HepG2 (cell line): ENCODE measurements at regions not wholly inside any gene's neighbourhood (a gene's known extent, or its start where the extent isn't known, plus 50 kb on each side); places are given as distances from the start of the nearest gene placed in this dataset.

Source experiments
- ATAC-seq: fragments of 200-7000 bp; cut with Tn5 transposase; 3 replicates; pipeline ENCODE4 v1.9.1; 2020; ENCODE audit warnings: mild to moderate bottlenecking, moderate library complexity
- BruUV-seq: library from RNA; stranded (reverse); fragments of 400-500 nt; replicated peaks from 2 replicates; lab custom pipeline; 2021; lab: Mats Ljungman, UMichigan
- CTCF ChIA-PET: fragments of 300-600 bp; formaldehyde crosslinking; extraction: SDS; loops from one replicate; lab custom pipeline; 2021; ENCODE audit warnings: low total read pairs, inconsistent platforms, low intra/inter-chr PET ratio; lab: Yijun Ruan, JAX
- POLR2A ChIA-PET: fragments of 350-600 bp; sonication (Branson Sonifier 250); formaldehyde crosslinking; loops from one replicate; lab custom pipeline; 2020; ENCODE audit warnings: antibody characterized with exemption, inconsistent platforms; lab: Yijun Ruan, JAX
- DNase-seq: peaks from one replicate; pipeline ENCODE4 v3.0.0-alpha.2; 2015; ENCODE audit warnings: low spot score
- FAIRE-seq: peaks from 3 replicates; lab custom pipeline; 2011; peaks lifted over from hg19 to GRCh38; lab: Jason Lieb, UNC
- H2AFZ ChIP-seq: one replicate; pipeline ENCODE4 v1.6.1; 2011; ENCODE audit warnings: low read length, inconsistent platforms
- H3K27ac ChIP-seq: fragments of 300-600 bp; 3 replicates; pipeline ENCODE4 v1.8.0; 2011; ENCODE audit warnings: mixed run types, mild to moderate bottlenecking, mixed read lengths, low read length, inconsistent platforms; ENCODE audit not compliant: insufficient read depth; ENCODE audit errors: extremely low read length
- H3K27me3 ChIP-seq, 2 experiments: fragments of 200-600 bp in 1 of 2; 2 replicates in 1 of 2; 3 replicates in 1 of 2; pipeline versions ENCODE4 v1.6.0 to v1.8.0; 2011; ENCODE audit warnings: low read length in 2 of 2, mild to moderate bottlenecking in 2 of 2, moderate library complexity in 2 of 2, inconsistent platforms in 1 of 2; ENCODE audit not compliant: insufficient read depth in 2 of 2, control insufficient read depth in 1 of 2
- H3K36me3 ChIP-seq, 2 experiments: fragments of 200-600 bp in 1 of 2; replicated peaks in 1 of 2; 2 replicates in 1 of 2; 3 replicates in 1 of 2; pipeline versions ENCODE4 v1.5.1 to v1.8.0; 2011; ENCODE audit warnings: low read length in 2 of 2, inconsistent platforms in 1 of 2; ENCODE audit not compliant: insufficient read depth in 2 of 2, control insufficient read depth in 1 of 2
- H3K4me1 ChIP-seq: 2 replicates; pipeline ENCODE4 v1.5.1; 2012; ENCODE audit warnings: low read length, inconsistent platforms; ENCODE audit not compliant: insufficient read depth
- H3K4me2 ChIP-seq: 2 replicates; pipeline ENCODE4 v1.6.0; 2011; ENCODE audit warnings: low read depth, low read length, inconsistent platforms
- H3K4me3 ChIP-seq, 3 experiments: fragments of 200-600 bp in 1 of 3; sonication (generic), shearing (Covaris generic) in 1 of 3; replicated peaks in 1 of 3; 2 replicates each; pipeline ENCODE4 v1.5.1; 2011 to 2016; ENCODE audit warnings: low read length in 3 of 3, inconsistent platforms in 2 of 3, low read depth in 2 of 3, mild to moderate bottlenecking in 2 of 3, control low read depth in 1 of 3, mixed read lengths in 1 of 3; ENCODE audit not compliant: insufficient read depth in 1 of 3
- H3K79me2 ChIP-seq: one replicate; pipeline ENCODE4 v1.6.1; 2011; ENCODE audit warnings: low read length, inconsistent platforms; ENCODE audit not compliant: insufficient read depth
- H3K9ac ChIP-seq: 2 replicates; pipeline ENCODE4 v1.6.0; 2011; ENCODE audit warnings: mild to moderate bottlenecking, low read depth, low read length, inconsistent platforms; ENCODE audit not compliant: insufficient read depth
- H3K9me3 ChIP-seq: 2 replicates; pipeline ENCODE4 v1.5.1; 2012; ENCODE audit warnings: mild to moderate bottlenecking, low read length
- H4K20me1 ChIP-seq: 2 replicates; pipeline ENCODE4 v1.6.0; 2011; ENCODE audit warnings: inconsistent platforms, mild to moderate bottlenecking, low read length, moderate library complexity; ENCODE audit not compliant: insufficient read depth
- CBFB ChIP-seq: sonication (generic); formaldehyde crosslinking; IDR thresholded peaks from 2 replicates; pipeline ENCODE4 v1.4.0; 2020; ENCODE audit warnings: missing genetic modification reagents
- EP300 ChIP-seq, 3 experiments: sonication (generic) in 1 of 3; formaldehyde crosslinking in 1 of 3; IDR thresholded peaks; 2 replicates each; pipeline versions ENCODE4 v1.5.1 to v1.6.1; 2011 to 2020; ENCODE audit warnings: low read depth in 2 of 3, low read length in 2 of 3, borderline replicate concordance in 1 of 3, improper control_type of control experiment in 1 of 3, mild to moderate bottlenecking in 1 of 3, missing genetic modification reagents in 1 of 3, moderate library complexity in 1 of 3
- FOXA1 ChIP-seq, 2 experiments: fragments of 450-650 bp in 1 of 2; sonication (generic) in 1 of 2; formaldehyde crosslinking in 1 of 2; IDR thresholded peaks; 2 replicates each; pipeline versions ENCODE4 v1.4.0 to v1.6.1; 2016 to 2020; ENCODE audit warnings: missing genetic modification reagents in 1 of 2
- HMG20A ChIP-seq: IDR thresholded peaks from 2 replicates; pipeline ENCODE4 v1.6.1; 2016; ENCODE audit warnings: borderline replicate concordance
- JUND ChIP-seq: sonication (generic); formaldehyde crosslinking; IDR thresholded peaks from 2 replicates; pipeline ENCODE4 v1.8.0; 2022; ENCODE audit warnings: mild to moderate bottlenecking, missing genetic modification reagents
- MED1 ChIP-seq: sonication (generic); formaldehyde crosslinking; IDR thresholded peaks from 2 replicates; pipeline ENCODE4 v1.4.0; 2020; ENCODE audit warnings: missing genetic modification reagents
- NFYC ChIP-seq: IDR thresholded peaks from 2 replicates; pipeline ENCODE4 v1.6.1; 2016; ENCODE audit warnings: missing genetic modification reagents, missing compliant biosample characterization
- NR2F1 ChIP-seq, 2 experiments: fragments of 450-650 bp in 1 of 2; formaldehyde crosslinking in 1 of 2; IDR thresholded peaks; 2 replicates each; pipeline versions ENCODE4 v1.5.0 to v1.6.1; 2016 to 2020; ENCODE audit warnings: mild to moderate bottlenecking in 1 of 2, missing compliant biosample characterization in 1 of 2, missing genetic modification reagents in 1 of 2, moderate library complexity in 1 of 2
- SMAD3 ChIP-seq: sonication (generic); formaldehyde crosslinking; IDR thresholded peaks from 2 replicates; pipeline ENCODE4 v1.4.0; 2020; ENCODE audit warnings: missing genetic modification reagents
- SOX6 ChIP-seq, 2 experiments: fragments of 450-650 bp in 1 of 2; sonication (generic) in 1 of 2; formaldehyde crosslinking in 1 of 2; IDR thresholded peaks; 2 replicates each; pipeline versions ENCODE4 v1.4.0 to v1.6.1; 2017 to 2020; ENCODE audit warnings: antibody characterized with exemption in 1 of 2, mild to moderate bottlenecking in 1 of 2, missing genetic modification reagents in 1 of 2
- TCF7 ChIP-seq: sonication (generic); IDR thresholded peaks from 2 replicates; pipeline ENCODE4 v1.6.1; 2016; ENCODE audit warnings: antibody characterized with exemption, low read depth
- TMF1 ChIP-seq: sonication (generic); formaldehyde crosslinking; IDR thresholded peaks from 2 replicates; pipeline ENCODE4 v1.8.1; 2022; ENCODE audit warnings: low read depth, missing genetic modification reagents
- ZNF337 ChIP-seq: sonication (generic); formaldehyde crosslinking; IDR thresholded peaks from 2 replicates; pipeline ENCODE4 v1.5.1; 2020; ENCODE audit warnings: missing genetic modification reagents, low read depth, mild to moderate bottlenecking, borderline replicate concordance
- ZNF724P ChIP-seq: sonication (generic); formaldehyde crosslinking; IDR thresholded peaks from 2 replicates; pipeline ENCODE4 v1.8.0; 2022; ENCODE audit warnings: missing genetic modification reagents, borderline replicate concordance
- WGBS: methylation state at CpG from one replicate; pipeline ENCODE4 v1.1.6; 2017; ENCODE audit warnings: low lambda C conversion rate; 5-methylcytosine and 5-hydroxymethylcytosine counted together
- in situ Hi-C: cut with HindIII; loops from 2 replicates; pipeline ENCODE4 v1.10.0; 2017; ENCODE audit warnings: low pct_unique_long_range_greater_than_20kb; ENCODE audit not compliant: extremely low pct_ligation_motif_present
- intact Hi-C: fragments of 100-400 bp; cut with micrococcal nuclease; formaldehyde crosslinking; loops from one replicate; pipeline ENCODE4 v1.10.0; 2022; ENCODE audit not compliant: unreplicated experiment
- TF ChIP-seq, protein P1 (sequence below): sonication (generic); formaldehyde crosslinking; IDR thresholded peaks from 2 replicates; pipeline ENCODE4 v1.4.0; 2020; ENCODE audit warnings: missing genetic modification reagents, borderline replicate concordance
- TF ChIP-seq, protein P2 (sequence below): sonication (generic); formaldehyde crosslinking; IDR thresholded peaks from 2 replicates; pipeline ENCODE4 v1.4.0; 2020; ENCODE audit warnings: missing genetic modification reagents
- TF ChIP-seq, protein P3 (sequence below): IDR thresholded peaks from 2 replicates; pipeline ENCODE4 v1.6.1; 2012; ENCODE audit warnings: low read depth, low read length, improper control_type of control experiment

DNA sequence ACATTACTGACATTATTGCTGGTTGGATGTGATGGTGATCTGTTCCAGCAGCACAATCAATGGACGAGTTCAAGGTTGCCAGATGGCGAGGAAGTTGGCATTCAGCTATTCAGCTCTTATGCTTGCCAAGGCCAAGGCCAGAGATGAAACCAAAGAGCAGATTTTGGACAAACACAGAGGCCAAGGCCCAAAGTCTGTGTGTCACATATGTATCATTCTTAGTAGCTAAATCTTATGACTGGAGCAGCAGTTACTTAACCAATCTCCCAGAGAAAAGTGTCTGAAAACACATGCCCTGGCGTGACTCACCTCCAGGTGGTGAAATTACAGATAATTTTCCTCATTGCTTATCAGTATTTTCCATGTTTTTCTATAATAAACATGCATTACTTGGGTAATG lies 189.0 kb upstream of the EGFLAM start (continued):
- TF ChIP-seq, protein P1, sequence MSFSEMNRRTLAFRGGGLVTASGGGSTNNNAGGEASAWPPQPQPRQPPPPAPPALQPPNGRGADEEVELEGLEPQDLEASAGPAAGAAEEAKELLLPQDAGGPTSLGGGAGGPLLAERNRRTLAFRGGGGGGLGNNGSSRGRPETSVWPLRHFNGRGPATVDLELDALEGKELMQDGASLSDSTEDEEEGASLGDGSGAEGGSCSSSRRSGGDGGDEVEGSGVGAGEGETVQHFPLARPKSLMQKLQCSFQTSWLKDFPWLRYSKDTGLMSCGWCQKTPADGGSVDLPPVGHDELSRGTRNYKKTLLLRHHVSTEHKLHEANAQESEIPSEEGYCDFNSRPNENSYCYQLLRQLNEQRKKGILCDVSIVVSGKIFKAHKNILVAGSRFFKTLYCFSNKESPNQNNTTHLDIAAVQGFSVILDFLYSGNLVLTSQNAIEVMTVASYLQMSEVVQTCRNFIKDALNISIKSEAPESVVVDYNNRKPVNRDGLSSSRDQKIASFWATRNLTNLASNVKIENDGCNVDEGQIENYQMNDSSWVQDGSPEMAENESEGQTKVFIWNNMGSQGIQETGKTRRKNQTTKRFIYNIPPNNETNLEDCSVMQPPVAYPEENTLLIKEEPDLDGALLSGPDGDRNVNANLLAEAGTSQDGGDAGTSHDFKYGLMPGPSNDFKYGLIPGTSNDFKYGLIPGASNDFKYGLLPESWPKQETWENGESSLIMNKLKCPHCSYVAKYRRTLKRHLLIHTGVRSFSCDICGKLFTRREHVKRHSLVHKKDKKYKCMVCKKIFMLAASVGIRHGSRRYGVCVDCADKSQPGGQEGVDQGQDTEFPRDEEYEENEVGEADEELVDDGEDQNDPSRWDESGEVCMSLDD: 0 out of 2 replicates have a peak, but pooled peaks have one; percentile 28
- TF ChIP-seq, all 625 proteins: peak for 65

DNA sequence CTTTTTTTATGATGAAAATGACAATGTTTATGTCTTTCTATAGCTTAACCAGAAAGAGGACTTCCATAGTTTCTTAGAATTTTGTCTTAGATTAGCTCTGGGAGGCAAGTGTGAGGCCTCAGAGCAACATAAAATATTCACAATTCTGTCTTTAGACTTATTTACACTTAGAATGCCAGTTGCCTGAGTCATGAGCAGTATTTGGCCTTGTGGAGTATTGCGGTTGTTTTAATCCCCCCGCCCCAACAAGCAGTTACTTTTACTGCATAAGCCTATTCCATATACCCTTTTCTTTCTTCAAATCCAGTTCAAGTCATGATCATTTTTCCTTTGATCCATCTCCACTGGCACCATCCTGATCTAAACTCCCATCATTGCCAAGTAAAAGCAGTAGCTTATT lies 198.0 kb upstream of the EGFLAM start:
- Histone ChIP-seq H2AFZ (no peak overlapping the region), H3K4me1 (peaks cover 35% of the 10 kb centered on the region), H3K27me3 (no peaks in the 10 kb centered on the region), H3K4me3 (peak overlapping the region in 1 of 3 experiments; percentile 35; a peak in 1 of 6 replicates), H3K9ac (peak overlapping the region; percentile 47), H3K36me3 (no peaks in the 10 kb centered on the region), H3K79me2 (no peaks in the 10 kb centered on the region), H3K9me3 (no peaks in the 10 kb centered on the region), H4K20me1 (no peaks in the 10 kb centered on the region), H3K27ac (peak overlapping the region; percentile 44), H3K4me2 (peak overlapping the region; percentile 50)
- intact Hi-C loops (loop anchor here (5.0 kb wide), 1 partner anchor 42 kb away; no protein-coding TSS in a partner anchor), in situ Hi-C loops (no loop called here)
- WGBS: 24% methylated on average over 2 of the region's 2 CpGs
- CTCF ChIA-PET: interaction anchor here (1.2 kb wide), 1 partner anchor 133 kb away, joined by 3 read pairs; no protein-coding TSS in a partner anchor
- no TSS peak for BruUV-seq
- POLR2A ChIA-PET: interaction anchor here (1.0 to 1.7 kb wide), 3 partner anchors 9 to 88 kb away, joined by 3 to 8 read pairs (median 6); no protein-coding TSS in a partner anchor
- peak; percentile 84 for ATAC-seq
- peak; percentile 80 for DNase-seq
- FAIRE-seq: no peak
- TF ChIP-seq JUND (CRISPR knock-in tag): peak; percentile 85
- peak; percentile 64; the same call in 1 of the 2 replicates for TF ChIP-seq HMG20A (CRISPR knock-in tag)
- TF ChIP-seq FOXA1 (IDR thresholded peaks at IDR 0.05): no peak
- TF ChIP-seq FOXA1 (CRISPR knock-in tag; IDR thresholded peaks at IDR 0.05): peak; percentile 78
- TF ChIP-seq NR2F1 (CRISPR knock-in tag; IDR thresholded peaks at IDR 0.05): 0 out of 4 replicates have a peak, but pooled peaks of 1 of the 2 experiments have one; percentile 32
- no peak for TF ChIP-seq SOX6 (IDR thresholded peaks at IDR 0.05)
- TF ChIP-seq SOX6 (CRISPR knock-in tag; IDR thresholded peaks at IDR 0.05): peak; percentile 28; the same call in 1 of the 2 replicates
- no peak for TF ChIP-seq ZNF724P (CRISPR knock-in tag)
- TF ChIP-seq NFYC (CRISPR knock-in tag): no peak
- TF ChIP-seq ZNF337: no peak
- TF ChIP-seq SMAD3: 0 out of 2 replicates have a peak, but pooled peaks have one; percentile 33
- peak in 1 of 2 experiments; percentile 77; a peak in 2 of 4 replicates for TF ChIP-seq EP300 (IDR thresholded peaks at IDR 0.05; ENCODE audit: low read depth in 2 of 2, low read length in 2 of 2)
- no peak for TF ChIP-seq EP300 (CRISPR knock-in tag; IDR thresholded peaks at IDR 0.05; ENCODE audit: borderline replicate concordance)
- TF ChIP-seq CBFB (CRISPR knock-in tag): 0 out of 2 replicates have a peak, but pooled peaks have one; percentile 50
- TF ChIP-seq, protein P2, sequence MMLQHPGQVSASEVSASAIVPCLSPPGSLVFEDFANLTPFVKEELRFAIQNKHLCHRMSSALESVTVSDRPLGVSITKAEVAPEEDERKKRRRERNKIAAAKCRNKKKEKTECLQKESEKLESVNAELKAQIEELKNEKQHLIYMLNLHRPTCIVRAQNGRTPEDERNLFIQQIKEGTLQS (CRISPR knock-in tag): peak; percentile 83
- TF ChIP-seq TMF1 (CRISPR knock-in tag): no peak
- peak; percentile 51; the same call in 1 of the 2 replicates for TF ChIP-seq TCF7
- TF ChIP-seq, protein P3, sequence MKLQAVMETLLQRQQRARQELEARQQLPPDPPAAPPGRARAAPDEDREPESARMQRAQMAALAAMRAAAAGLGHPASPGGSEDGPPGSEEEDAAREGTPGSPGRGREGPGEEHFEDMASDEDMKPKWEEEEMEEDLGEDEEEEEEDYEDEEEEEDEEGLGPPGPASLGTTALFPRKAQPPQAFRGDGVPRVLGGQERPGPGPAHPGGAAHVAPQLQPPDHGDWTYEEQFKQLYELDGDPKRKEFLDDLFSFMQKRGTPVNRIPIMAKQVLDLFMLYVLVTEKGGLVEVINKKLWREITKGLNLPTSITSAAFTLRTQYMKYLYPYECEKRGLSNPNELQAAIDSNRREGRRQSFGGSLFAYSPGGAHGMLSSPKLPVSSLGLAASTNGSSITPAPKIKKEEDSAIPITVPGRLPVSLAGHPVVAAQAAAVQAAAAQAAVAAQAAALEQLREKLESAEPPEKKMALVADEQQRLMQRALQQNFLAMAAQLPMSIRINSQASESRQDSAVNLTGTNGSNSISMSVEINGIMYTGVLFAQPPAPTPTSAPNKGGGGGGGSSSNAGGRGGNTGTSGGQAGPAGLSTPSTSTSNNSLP: peak; percentile 68
- TF ChIP-seq MED1 (CRISPR knock-in tag): peak; percentile 35; the same call in 1 of the 2 replicates
